Left ventricle myocardium inferior (tissue), 1 donor: ENCODE measurements at regions not wholly inside any gene's neighbourhood (a gene's known extent, or its start where the extent isn't known, plus 50 kb on each side); places are given as distances from the start of the nearest gene placed in this dataset.

ENCODE experiments used
- DNase-seq: peaks from one replicate; pipeline ENCODE4 v3.0.0-alpha.2; 2020
- H3K27ac ChIP-seq: fragments of 200-600 bp; replicated peaks from 2 replicates; pipeline ENCODE4 v1.8.0; 2021
- H3K27me3 ChIP-seq: fragments of 200-600 bp; 2 replicates; pipeline ENCODE4 v1.8.0; 2021; ENCODE audit warnings: low read depth
- H3K36me3 ChIP-seq: fragments of 200-600 bp; 2 replicates; pipeline ENCODE4 v1.8.0; 2021
- H3K4me1 ChIP-seq: fragments of 200-600 bp; 2 replicates; pipeline ENCODE4 v1.8.0; 2021
- H3K4me3 ChIP-seq: fragments of 200-600 bp; 2 replicates; pipeline ENCODE4 v1.8.0; 2021; ENCODE audit warnings: mild to moderate bottlenecking, moderate library complexity
- H3K9me3 ChIP-seq: fragments of 200-600 bp; replicated peaks from 2 replicates; pipeline ENCODE4 v1.8.0; 2021
- intact Hi-C: fragments of 100-400 bp; cut with micrococcal nuclease; formaldehyde crosslinking; loops from one replicate; pipeline ENCODE4 v1.11.0; 2022
- TF ChIP-seq, protein P1 (sequence below): fragments of 200-600 bp; IDR thresholded peaks from 2 replicates; pipeline ENCODE4 v1.8.0; 2021; ENCODE audit warnings: antibody characterized with exemption, mild to moderate bottlenecking, borderline replicate concordance
- donor health status: DM: no; HTN: yes; CAD: no; lungs with severe emphysema.

DNA sequence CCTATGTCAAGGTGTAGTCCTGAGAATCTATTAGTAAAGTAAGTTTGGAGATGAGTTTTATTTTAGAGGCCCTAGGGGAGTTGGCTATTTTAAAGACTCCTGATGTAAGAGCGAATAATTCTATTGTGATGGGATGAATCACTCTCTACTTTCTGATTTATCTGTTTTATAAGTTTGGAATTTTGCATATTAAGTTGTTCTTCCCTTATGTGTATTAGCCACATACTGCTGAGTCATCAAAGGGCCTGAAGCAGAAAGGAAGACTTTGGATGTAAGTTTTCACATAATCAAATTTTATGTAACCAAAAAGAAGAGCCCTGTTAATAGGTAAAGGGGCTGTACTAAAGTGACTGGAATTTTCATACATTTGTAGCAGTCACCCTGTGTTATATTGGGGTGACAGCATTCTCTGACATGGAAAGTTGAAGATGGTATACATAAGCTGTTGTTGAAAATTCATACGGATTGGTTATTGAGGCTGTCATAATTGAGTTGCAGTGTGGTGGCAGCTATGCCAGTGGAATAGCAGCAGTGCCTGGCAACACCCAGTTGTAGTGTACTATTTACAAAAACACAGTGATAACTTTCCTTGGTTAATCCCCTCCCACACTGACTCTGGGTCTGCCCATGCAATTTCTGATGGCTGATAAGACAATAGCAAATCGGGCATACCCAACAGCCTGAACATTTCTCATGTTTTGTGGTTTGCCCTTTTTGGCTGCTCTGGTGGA, 90.6 kb upstream of the NTM start:
- Histone ChIP-seq H3K4me1 (no peaks in the 10 kb centered on the region), H3K27me3 (peaks cover 33% of the 10 kb centered on the region), H3K9me3 (peaks cover 4% of the 10 kb centered on the region), H3K4me3 (no peak overlapping the region), H3K36me3 (no peaks in the 10 kb centered on the region), H3K27ac (no peak overlapping the region)
- no peak for DNase-seq
- TF ChIP-seq, protein P1, sequence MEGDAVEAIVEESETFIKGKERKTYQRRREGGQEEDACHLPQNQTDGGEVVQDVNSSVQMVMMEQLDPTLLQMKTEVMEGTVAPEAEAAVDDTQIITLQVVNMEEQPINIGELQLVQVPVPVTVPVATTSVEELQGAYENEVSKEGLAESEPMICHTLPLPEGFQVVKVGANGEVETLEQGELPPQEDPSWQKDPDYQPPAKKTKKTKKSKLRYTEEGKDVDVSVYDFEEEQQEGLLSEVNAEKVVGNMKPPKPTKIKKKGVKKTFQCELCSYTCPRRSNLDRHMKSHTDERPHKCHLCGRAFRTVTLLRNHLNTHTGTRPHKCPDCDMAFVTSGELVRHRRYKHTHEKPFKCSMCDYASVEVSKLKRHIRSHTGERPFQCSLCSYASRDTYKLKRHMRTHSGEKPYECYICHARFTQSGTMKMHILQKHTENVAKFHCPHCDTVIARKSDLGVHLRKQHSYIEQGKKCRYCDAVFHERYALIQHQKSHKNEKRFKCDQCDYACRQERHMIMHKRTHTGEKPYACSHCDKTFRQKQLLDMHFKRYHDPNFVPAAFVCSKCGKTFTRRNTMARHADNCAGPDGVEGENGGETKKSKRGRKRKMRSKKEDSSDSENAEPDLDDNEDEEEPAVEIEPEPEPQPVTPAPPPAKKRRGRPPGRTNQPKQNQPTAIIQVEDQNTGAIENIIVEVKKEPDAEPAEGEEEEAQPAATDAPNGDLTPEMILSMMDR = no peak
- intact Hi-C loops = no loop called here

DNA sequence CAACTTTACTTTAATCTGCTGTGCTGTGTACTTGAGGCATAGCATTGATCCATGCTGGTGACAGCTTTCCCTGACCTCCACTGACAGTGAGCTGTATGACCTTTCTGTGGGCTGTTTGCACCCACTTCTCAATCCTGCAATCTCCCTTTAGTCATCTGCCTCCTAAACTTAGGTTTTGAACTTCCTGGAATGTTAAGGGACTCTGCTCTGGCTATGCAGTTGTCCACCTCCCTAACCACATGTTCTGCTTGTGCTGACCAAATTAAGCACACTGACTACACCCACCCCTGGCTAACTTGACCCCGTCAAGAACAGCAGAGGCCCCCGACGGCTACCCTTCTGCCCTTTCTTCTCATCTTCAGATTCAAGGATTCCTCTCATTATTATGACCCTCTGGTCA, 89.1 kb upstream of the NTM start:
- Histone ChIP-seq H3K27me3 (peaks cover 22% of the 10 kb centered on the region), H3K4me1 (no peaks in the 10 kb centered on the region), H3K9me3 (peaks cover 4% of the 10 kb centered on the region), H3K4me3 (no peak overlapping the region), H3K27ac (no peak overlapping the region), H3K36me3 (no peaks in the 10 kb centered on the region)
- no peak for DNase-seq
- TF ChIP-seq, protein P1 = no peak
- intact Hi-C loops = no loop called here

DNA sequence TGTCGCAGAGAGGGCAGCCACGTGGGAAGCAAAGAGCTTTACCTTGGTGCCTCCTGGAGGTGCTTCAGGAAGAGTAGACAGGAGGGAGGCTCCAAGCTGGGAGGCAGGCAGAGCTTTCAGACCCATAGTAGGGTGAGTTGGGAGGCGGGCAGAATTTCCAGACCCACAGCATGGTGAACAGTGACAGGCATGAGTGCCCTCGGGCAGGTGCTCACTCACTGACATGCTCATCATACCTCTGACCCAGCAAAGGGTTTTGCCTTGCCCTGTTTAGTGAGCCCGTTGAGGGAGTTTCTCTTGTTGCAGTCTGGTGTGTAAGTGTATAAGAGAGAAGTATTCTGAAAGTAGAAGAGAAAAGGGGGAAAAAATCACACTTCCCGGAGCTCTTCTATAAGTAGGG, 86.4 kb upstream of the NTM start:
- no peaks in the 10 kb centered on the region for H3K4me1 ChIP-seq
- TF ChIP-seq, protein P1 = no peak
- no peaks in the 10 kb centered on the region for H3K36me3 ChIP-seq
- DNase-seq = no peak
- H3K9me3 ChIP-seq = peaks cover 4% of the 10 kb centered on the region
- H3K4me3 ChIP-seq = no peak overlapping the region
- intact Hi-C loops = no loop called here
- no peak overlapping the region for H3K27ac ChIP-seq
- peaks cover 10% of the 10 kb centered on the region for H3K27me3 ChIP-seq

GRCh38 chr11:131288521-131289091, 81.8 kb upstream of the NTM start:
- no peak for DNase-seq
- intact Hi-C loops = no loop called here
- H3K36me3 ChIP-seq = no peaks in the 10 kb centered on the region
- no peaks in the 10 kb centered on the region for H3K4me1 ChIP-seq
- no peaks in the 10 kb centered on the region for H3K9me3 ChIP-seq
- no peak overlapping the region for H3K4me3 ChIP-seq
- TF ChIP-seq, protein P1 = no peak
- peaks cover 36% of the 10 kb centered on the region for H3K27me3 ChIP-seq
- no peak overlapping the region for H3K27ac ChIP-seq

DNA sequence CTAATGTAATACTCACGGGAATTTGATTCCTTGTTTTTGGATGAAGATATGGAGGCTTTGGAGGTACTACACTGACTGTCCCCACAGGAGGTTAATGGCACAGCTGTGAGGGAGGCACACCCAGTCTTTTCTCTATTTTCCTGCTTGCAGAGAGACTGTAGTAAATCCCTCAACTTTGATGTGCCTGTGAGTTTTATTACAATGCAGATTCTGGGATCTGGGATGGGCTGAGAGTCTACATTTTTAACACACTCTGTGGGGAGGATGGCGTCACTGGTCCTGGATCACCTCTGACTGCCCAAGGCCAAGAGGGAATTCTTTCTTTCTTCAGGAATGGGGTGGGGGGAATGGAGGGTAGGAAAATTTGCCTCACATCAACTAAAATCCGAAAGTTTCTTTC, 80.2 kb upstream of the NTM start:
- no peaks in the 10 kb centered on the region for H3K36me3 ChIP-seq
- no peaks in the 10 kb centered on the region for H3K9me3 ChIP-seq
- no peak for DNase-seq
- intact Hi-C loops = no loop called here
- H3K27me3 ChIP-seq = peaks cover 30% of the 10 kb centered on the region
- H3K27ac ChIP-seq = no peak overlapping the region
- TF ChIP-seq, protein P1 = no peak
- H3K4me1 ChIP-seq = no peaks in the 10 kb centered on the region
- no peak overlapping the region for H3K4me3 ChIP-seq
